Nephron (organoid): ENCODE measurements at regions not wholly inside any gene's neighbourhood (a gene's known extent, or its start where the extent isn't known, plus 50 kb on each side); places are given as distances from the start of the nearest gene placed in this dataset.

Source experiments
- H3K27ac Mint-ChIP-seq, 3 experiments: 2 replicates each; pipeline ENCODE4 v1.8.0; 2020; ENCODE audit warnings: mixed read lengths in 3 of 3, mild to moderate bottlenecking in 2 of 3, moderate library complexity in 1 of 3
- H3K27me3 Mint-ChIP-seq: 2 replicates; pipeline ENCODE4 v1.8.0; 2021; ENCODE audit warnings: low read depth, mild to moderate bottlenecking, moderate library complexity, mixed read lengths
- H3K36me3 Mint-ChIP-seq: 2 replicates; pipeline ENCODE4 v1.8.0; 2020; ENCODE audit warnings: low read depth, mixed read lengths
- H3K4me1 Mint-ChIP-seq: 2 replicates; pipeline ENCODE4 v1.8.0; 2020; ENCODE audit warnings: mixed read lengths
- H3K4me3 Mint-ChIP-seq, 3 experiments: 2 replicates each; pipeline ENCODE4 v1.8.0; 2020; ENCODE audit warnings: mild to moderate bottlenecking in 3 of 3, mixed read lengths in 3 of 3, moderate library complexity in 2 of 3
- H3K9me3 Mint-ChIP-seq: 2 replicates; pipeline ENCODE4 v1.8.0; 2020; ENCODE audit warnings: mixed read lengths
- TF ChIP-seq, protein P1 (sequence below), 3 experiments: fragments of 200-600 bp; sonication (generic); IDR thresholded peaks; one replicate each; pipeline ENCODE4 v1.5.0; 2021; ENCODE audit warnings: antibody characterized with exemption in 3 of 3; ENCODE audit not compliant: unreplicated experiment in 3 of 3

DNA sequence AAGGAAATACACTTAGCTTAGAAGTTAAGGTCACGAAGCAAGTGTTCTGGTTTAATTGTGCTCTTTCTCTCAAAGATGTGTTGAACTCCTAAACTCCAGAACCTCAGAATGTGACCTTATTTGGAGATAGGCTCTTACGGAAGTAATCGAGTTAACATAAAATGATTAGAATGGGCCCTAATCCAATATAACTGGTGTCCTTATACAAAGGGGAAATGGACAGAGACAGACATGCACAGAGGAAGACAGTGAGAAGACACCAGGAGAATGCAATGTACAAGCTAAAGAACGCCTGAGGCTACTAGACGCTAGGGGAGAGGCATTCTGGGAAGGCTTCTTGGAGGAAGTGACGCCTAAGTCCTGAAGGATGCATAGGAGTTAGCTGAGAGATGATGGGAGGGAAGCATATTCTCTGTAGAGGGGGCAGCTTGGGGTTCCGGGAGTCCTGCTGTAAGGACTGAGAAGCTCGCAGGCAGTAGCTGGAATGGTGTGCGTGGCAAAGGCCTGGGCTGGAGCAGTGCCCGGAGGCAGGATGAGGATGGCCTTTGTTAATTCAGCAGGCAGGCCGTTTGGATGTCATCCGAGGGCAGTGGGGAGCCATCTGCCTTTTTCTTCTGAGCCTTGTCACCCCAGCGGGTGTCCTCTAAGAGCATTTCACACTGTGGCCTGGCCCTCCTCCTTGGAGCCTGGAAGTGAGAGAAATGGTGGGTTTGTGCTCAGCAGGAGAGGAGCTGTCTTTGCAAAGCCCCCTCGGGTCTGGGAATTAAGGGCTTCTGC, 513.4 kb downstream of the SHQ1 start:
- TF ChIP-seq, protein P1, sequence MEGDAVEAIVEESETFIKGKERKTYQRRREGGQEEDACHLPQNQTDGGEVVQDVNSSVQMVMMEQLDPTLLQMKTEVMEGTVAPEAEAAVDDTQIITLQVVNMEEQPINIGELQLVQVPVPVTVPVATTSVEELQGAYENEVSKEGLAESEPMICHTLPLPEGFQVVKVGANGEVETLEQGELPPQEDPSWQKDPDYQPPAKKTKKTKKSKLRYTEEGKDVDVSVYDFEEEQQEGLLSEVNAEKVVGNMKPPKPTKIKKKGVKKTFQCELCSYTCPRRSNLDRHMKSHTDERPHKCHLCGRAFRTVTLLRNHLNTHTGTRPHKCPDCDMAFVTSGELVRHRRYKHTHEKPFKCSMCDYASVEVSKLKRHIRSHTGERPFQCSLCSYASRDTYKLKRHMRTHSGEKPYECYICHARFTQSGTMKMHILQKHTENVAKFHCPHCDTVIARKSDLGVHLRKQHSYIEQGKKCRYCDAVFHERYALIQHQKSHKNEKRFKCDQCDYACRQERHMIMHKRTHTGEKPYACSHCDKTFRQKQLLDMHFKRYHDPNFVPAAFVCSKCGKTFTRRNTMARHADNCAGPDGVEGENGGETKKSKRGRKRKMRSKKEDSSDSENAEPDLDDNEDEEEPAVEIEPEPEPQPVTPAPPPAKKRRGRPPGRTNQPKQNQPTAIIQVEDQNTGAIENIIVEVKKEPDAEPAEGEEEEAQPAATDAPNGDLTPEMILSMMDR (IDR thresholded peaks at IDR 0.05; ENCODE audit: unreplicated experiment in 3 of 3) = no peak
- Mint-ChIP-seq H3K9me3 (no peaks in the 10 kb centered on the region), H3K4me1 (peaks cover 19% of the 10 kb centered on the region), H3K36me3 (no peaks in the 10 kb centered on the region), H3K4me3 (no peak overlapping the region), H3K27me3 (peaks cover 16% of the 10 kb centered on the region), H3K27ac (peak overlapping the region in 1 of 3 experiments; percentile 4)

DNA sequence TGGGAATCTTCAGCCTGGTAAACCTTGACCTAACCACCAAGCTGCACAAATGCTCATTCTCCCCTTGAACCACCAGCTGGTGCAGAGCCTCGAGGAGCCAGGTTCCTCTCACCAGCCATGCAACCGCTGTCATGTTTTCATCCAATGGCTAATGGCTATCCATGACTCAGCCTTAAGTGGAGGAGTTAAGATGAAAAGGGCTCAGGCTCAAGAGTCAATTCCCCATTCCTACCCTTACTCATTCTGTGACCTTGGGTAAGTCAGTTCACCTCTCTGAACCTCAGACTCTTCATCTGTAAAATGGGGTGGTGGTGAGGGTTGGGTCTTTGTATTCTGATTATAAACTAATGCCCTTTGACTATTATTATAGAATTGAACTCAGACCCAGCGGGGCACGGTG, 515.6 kb downstream of the SHQ1 start:
- no peaks in the 10 kb centered on the region for H3K36me3 Mint-ChIP-seq
- H3K4me1 Mint-ChIP-seq = peaks cover 25% of the 10 kb centered on the region
- H3K27me3 Mint-ChIP-seq = peaks cover 23% of the 10 kb centered on the region
- H3K27ac Mint-ChIP-seq = no peak overlapping the region
- no peaks in the 10 kb centered on the region for H3K9me3 Mint-ChIP-seq
- TF ChIP-seq, protein P1 (IDR thresholded peaks at IDR 0.05; ENCODE audit: unreplicated experiment in 3 of 3) = no peak
- no peak overlapping the region for H3K4me3 Mint-ChIP-seq

DNA sequence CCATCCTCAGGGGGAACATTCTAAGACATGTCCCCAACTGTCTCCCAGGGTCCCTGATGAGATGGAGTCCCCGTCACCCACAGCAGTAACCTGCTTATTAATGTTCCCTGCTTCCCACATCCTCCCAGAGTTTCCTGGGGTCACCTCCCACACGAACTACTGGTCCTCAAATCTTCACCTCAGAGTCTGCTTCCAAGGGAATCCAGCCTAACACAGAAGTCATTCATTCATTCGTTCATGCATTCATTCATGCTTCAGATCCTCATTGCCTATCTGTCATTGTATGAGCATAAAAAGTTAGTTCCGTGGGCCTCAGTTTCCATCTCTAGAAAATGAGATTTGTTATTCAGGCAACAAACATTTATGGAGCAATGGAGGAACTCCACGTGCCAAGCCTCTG, 516.2 kb downstream of the SHQ1 start:
- Mint-ChIP-seq H3K4me3 (no peak overlapping the region), H3K27me3 (peaks cover 30% of the 10 kb centered on the region), H3K9me3 (no peaks in the 10 kb centered on the region), H3K4me1 (peaks cover 25% of the 10 kb centered on the region), H3K36me3 (no peaks in the 10 kb centered on the region), H3K27ac (no peak overlapping the region)
- TF ChIP-seq, protein P1 (IDR thresholded peaks at IDR 0.05; ENCODE audit: unreplicated experiment in 3 of 3) = no peak

DNA sequence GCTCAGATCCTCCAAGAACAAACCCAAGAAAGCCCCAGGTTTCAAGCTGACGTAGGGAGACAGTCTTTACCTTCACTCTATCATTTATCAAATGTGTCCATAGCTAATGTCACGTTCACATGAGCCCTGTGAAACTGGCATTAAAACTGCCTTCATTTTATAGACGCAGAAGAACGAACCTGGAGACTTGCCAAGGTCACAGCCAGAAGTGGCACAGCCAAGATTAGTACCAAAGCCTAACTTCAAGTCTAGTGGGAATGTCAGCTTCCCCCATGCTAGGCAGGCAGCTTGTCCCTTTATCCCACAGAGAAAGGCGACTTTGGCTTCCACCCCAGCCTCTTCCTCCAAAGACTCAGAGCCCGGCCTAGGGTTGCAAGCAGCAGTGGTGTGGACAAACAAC, 517.2 kb downstream of the SHQ1 start:
- H3K4me1 Mint-ChIP-seq = peaks cover 20% of the 10 kb centered on the region
- no peak overlapping the region for H3K27ac Mint-ChIP-seq
- TF ChIP-seq, protein P1 (IDR thresholded peaks at IDR 0.05; ENCODE audit: unreplicated experiment in 3 of 3) = no peak
- H3K27me3 Mint-ChIP-seq = peaks cover 29% of the 10 kb centered on the region
- H3K36me3 Mint-ChIP-seq = no peaks in the 10 kb centered on the region
- no peak overlapping the region for H3K4me3 Mint-ChIP-seq
- no peaks in the 10 kb centered on the region for H3K9me3 Mint-ChIP-seq

DNA sequence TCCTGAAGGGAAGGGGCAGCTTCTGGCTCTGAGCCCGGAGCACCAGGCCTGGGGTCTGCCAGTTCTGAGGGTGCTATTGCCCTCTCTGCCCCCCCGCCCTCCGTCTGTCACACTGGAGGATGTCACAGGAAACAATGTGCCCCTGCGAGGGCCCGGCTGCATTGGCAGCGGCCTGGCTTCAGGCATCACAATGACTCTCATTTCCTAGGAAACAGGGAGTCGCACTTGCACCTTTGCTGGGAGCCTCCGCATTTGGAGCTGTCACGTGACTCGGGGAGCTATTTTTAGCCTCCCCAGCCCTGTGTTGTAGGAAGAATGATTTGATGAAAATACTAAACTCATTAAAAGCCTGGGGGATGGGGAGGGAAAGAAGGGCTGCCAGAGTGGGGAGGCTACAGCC, 518.9 kb downstream of the SHQ1 start:
- H3K4me1 Mint-ChIP-seq = peaks cover 6% of the 10 kb centered on the region
- TF ChIP-seq, protein P1 (IDR thresholded peaks at IDR 0.05; ENCODE audit: unreplicated experiment in 3 of 3) = no peak
- peaks cover 28% of the 10 kb centered on the region for H3K27me3 Mint-ChIP-seq
- H3K27ac Mint-ChIP-seq = peak overlapping the region in 2 of 3 experiments; percentile 37 to 77
- no peak overlapping the region for H3K4me3 Mint-ChIP-seq
- H3K36me3 Mint-ChIP-seq = no peaks in the 10 kb centered on the region
- H3K9me3 Mint-ChIP-seq = no peaks in the 10 kb centered on the region

DNA sequence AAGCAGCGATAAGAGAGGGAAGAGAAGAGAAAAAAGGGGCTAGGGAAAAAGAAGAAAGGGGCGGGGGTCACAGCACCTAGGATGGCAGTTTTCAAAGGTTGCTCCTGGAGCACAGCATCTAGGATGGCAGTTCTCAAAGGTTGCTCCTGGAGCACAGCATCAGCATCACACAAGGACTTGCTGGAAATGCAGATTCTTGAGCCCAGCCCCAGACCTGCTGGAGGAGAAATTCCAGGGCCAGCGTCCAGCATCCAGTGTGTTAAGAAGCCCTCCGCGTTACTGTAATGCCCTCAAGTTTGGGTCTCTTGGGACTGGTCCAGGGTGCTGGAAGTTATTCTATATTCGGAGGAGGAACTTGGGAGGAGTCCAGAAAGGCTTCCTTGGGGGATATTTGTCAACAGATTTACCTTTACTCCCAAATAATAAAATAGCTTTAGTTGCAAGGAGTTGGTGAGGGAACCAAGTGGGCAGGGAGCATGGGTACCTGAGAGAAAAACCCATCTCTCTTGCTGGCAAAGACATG, 519.4 kb downstream of the SHQ1 start:
- H3K27ac Mint-ChIP-seq = no peak overlapping the region
- no peaks in the 10 kb centered on the region for H3K36me3 Mint-ChIP-seq
- H3K4me1 Mint-ChIP-seq = peaks cover 6% of the 10 kb centered on the region
- H3K9me3 Mint-ChIP-seq = no peaks in the 10 kb centered on the region
- H3K27me3 Mint-ChIP-seq = peaks cover 28% of the 10 kb centered on the region
- no peak overlapping the region for H3K4me3 Mint-ChIP-seq
- TF ChIP-seq, protein P1 (IDR thresholded peaks at IDR 0.05; ENCODE audit: unreplicated experiment in 3 of 3) = no peak
